Astrocyte (in vitro differentiated cells and primary cell): ENCODE measurements at regions not wholly inside any gene's neighbourhood (a gene's known extent, or its start where the extent isn't known, plus 50 kb on each side); places are given as distances from the start of the nearest gene placed in this dataset.
A peak's percentile ranks its signal among the peaks of the same experiment; 100 is the strongest.

Source experiments
- DNase-seq: peaks from one replicate; pipeline ENCODE4 v3.0.0-alpha.2; 2010; ENCODE audit warnings: low read depth
- FAIRE-seq: peaks from 2 replicates; lab custom pipeline; 2011; peaks lifted over from hg19 to GRCh38; lab: Jason Lieb, UNC
- H2AFZ ChIP-seq: 2 replicates; pipeline ENCODE4 v1.6.0; 2012; ENCODE audit warnings: low read depth, low read length, inconsistent platforms
- H3K27ac ChIP-seq: 2 replicates; pipeline ENCODE4 v1.5.1; 2011; ENCODE audit warnings: low read depth, low read length, inconsistent platforms
- H3K27me3 ChIP-seq: 2 replicates; pipeline ENCODE4 v1.6.0; 2011; ENCODE audit warnings: low read length, inconsistent platforms; ENCODE audit not compliant: insufficient read depth
- H3K36me3 ChIP-seq: 2 replicates; pipeline ENCODE4 v1.5.1; 2011; ENCODE audit warnings: low read length, inconsistent platforms; ENCODE audit not compliant: insufficient read depth
- H3K4me1 ChIP-seq: 2 replicates; pipeline ENCODE4 v1.5.1; 2011; ENCODE audit warnings: low read length, inconsistent platforms; ENCODE audit not compliant: insufficient read depth
- H3K4me2 ChIP-seq: 2 replicates; pipeline ENCODE4 v1.6.0; 2012; ENCODE audit warnings: low read length, inconsistent platforms
- H3K4me3 ChIP-seq: 2 replicates; pipeline ENCODE4 v1.5.1; 2011; ENCODE audit warnings: low read depth, mild to moderate bottlenecking, low read length, inconsistent platforms; ENCODE audit not compliant: insufficient read depth
- H3K79me2 ChIP-seq: 2 replicates; pipeline ENCODE4 v1.6.0; 2012; ENCODE audit warnings: mild to moderate bottlenecking, low read length, inconsistent platforms; ENCODE audit not compliant: insufficient read depth
- H3K9ac ChIP-seq: 2 replicates; pipeline ENCODE4 v1.6.0; 2012; ENCODE audit warnings: mild to moderate bottlenecking, low read length, inconsistent platforms
- H3K9me3 ChIP-seq: 2 replicates; pipeline ENCODE4 v1.5.1; 2012; ENCODE audit warnings: low read depth, mild to moderate bottlenecking, low read length, inconsistent platforms; ENCODE audit not compliant: insufficient read depth
- H4K20me1 ChIP-seq: 2 replicates; pipeline ENCODE4 v1.6.0; 2012; ENCODE audit warnings: low read length, inconsistent platforms; ENCODE audit not compliant: insufficient read depth
- H3K27ac Mint-ChIP-seq: one replicate; pipeline ENCODE4 v1.8.0; 2021; ENCODE audit warnings: mild to moderate bottlenecking, mixed read lengths; ENCODE audit not compliant: unreplicated experiment
- H3K27me3 Mint-ChIP-seq: one replicate; pipeline ENCODE4 v1.8.0; 2021; ENCODE audit warnings: low read depth, mixed read lengths; ENCODE audit not compliant: unreplicated experiment
- H3K36me3 Mint-ChIP-seq: one replicate; pipeline ENCODE4 v1.8.0; 2021; ENCODE audit warnings: low read depth, mixed read lengths; ENCODE audit not compliant: unreplicated experiment
- H3K4me1 Mint-ChIP-seq: one replicate; pipeline ENCODE4 v1.8.0; 2021; ENCODE audit warnings: low read depth, mixed read lengths; ENCODE audit not compliant: unreplicated experiment
- H3K4me3 Mint-ChIP-seq: one replicate; pipeline ENCODE4 v1.8.0; 2021; ENCODE audit warnings: mild to moderate bottlenecking, moderate library complexity, mixed read lengths; ENCODE audit not compliant: unreplicated experiment
- H3K9me3 Mint-ChIP-seq: one replicate; pipeline ENCODE4 v1.8.0; 2021; ENCODE audit warnings: mild to moderate bottlenecking, mixed read lengths; ENCODE audit not compliant: unreplicated experiment
- EZH2 ChIP-seq: IDR thresholded peaks from 2 replicates; pipeline ENCODE4 v1.6.1; 2012; ENCODE audit warnings: mild to moderate bottlenecking, low read length, inconsistent platforms; ENCODE audit not compliant: insufficient read depth
- TF ChIP-seq, protein P1 (sequence below): IDR thresholded peaks from 2 replicates; pipeline ENCODE4 v1.5.1; 2011; ENCODE audit warnings: low read depth, mild to moderate bottlenecking, inconsistent platforms, low read length, moderate library complexity; ENCODE audit not compliant: insufficient read depth

- FAIRE-seq = no peak
- peaks cover 9% of the 10 kb centered on the region for H3K9me3 Mint-ChIP-seq
- H3K36me3 ChIP-seq = no peaks in the 10 kb centered on the region
- H3K36me3 Mint-ChIP-seq = no peaks in the 10 kb centered on the region
- H3K79me2 ChIP-seq = no peaks in the 10 kb centered on the region
- peaks cover 58% of the 10 kb centered on the region for H3K27me3 Mint-ChIP-seq
- H3K27ac Mint-ChIP-seq = no peak overlapping the region
- H3K4me3 ChIP-seq = no peak overlapping the region
- no peak for TF ChIP-seq EZH2
- TF ChIP-seq, protein P1, sequence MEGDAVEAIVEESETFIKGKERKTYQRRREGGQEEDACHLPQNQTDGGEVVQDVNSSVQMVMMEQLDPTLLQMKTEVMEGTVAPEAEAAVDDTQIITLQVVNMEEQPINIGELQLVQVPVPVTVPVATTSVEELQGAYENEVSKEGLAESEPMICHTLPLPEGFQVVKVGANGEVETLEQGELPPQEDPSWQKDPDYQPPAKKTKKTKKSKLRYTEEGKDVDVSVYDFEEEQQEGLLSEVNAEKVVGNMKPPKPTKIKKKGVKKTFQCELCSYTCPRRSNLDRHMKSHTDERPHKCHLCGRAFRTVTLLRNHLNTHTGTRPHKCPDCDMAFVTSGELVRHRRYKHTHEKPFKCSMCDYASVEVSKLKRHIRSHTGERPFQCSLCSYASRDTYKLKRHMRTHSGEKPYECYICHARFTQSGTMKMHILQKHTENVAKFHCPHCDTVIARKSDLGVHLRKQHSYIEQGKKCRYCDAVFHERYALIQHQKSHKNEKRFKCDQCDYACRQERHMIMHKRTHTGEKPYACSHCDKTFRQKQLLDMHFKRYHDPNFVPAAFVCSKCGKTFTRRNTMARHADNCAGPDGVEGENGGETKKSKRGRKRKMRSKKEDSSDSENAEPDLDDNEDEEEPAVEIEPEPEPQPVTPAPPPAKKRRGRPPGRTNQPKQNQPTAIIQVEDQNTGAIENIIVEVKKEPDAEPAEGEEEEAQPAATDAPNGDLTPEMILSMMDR = no peak
- peaks cover 11% of the 10 kb centered on the region for H3K4me1 ChIP-seq
- no peak overlapping the region for H3K4me3 Mint-ChIP-seq
- H2AFZ ChIP-seq = no peak overlapping the region
- peaks cover 9% of the 10 kb centered on the region for H3K4me1 Mint-ChIP-seq
- no peak overlapping the region for H3K4me2 ChIP-seq
- H3K9me3 ChIP-seq = peaks cover 2% of the 10 kb centered on the region
- peaks cover 8% of the 10 kb centered on the region for H3K27me3 ChIP-seq
- DNase-seq = no peak
- H3K9ac ChIP-seq = no peak overlapping the region
- no peak overlapping the region for H3K27ac ChIP-seq
- H4K20me1 ChIP-seq = no peaks in the 10 kb centered on the region
Observed at GRCh38 chr10:78222096-78222790, 188.6 kb downstream of the RPS24 start.

GRCh38 chr10:78223088-78223487 is 189.4 kb downstream of the RPS24 start:
- H3K4me3 Mint-ChIP-seq = no peak overlapping the region
- DNase-seq (no peak), FAIRE-seq (no peak)
- H3K27me3 Mint-ChIP-seq = peaks cover 57% of the 10 kb centered on the region
- no peak overlapping the region for H2AFZ ChIP-seq
- no peaks in the 10 kb centered on the region for H3K79me2 ChIP-seq
- H3K9ac ChIP-seq = no peak overlapping the region
- H4K20me1 ChIP-seq = no peaks in the 10 kb centered on the region
- no peaks in the 10 kb centered on the region for H3K36me3 Mint-ChIP-seq
- peaks cover 9% of the 10 kb centered on the region for H3K9me3 Mint-ChIP-seq
- TF ChIP-seq, protein P1 = no peak
- no peak for TF ChIP-seq EZH2
- H3K36me3 ChIP-seq = no peaks in the 10 kb centered on the region
- H3K4me1 Mint-ChIP-seq = peaks cover 9% of the 10 kb centered on the region
- H3K4me2 ChIP-seq = no peak overlapping the region
- H3K27ac ChIP-seq = no peak overlapping the region
- H3K9me3 ChIP-seq = peaks cover 2% of the 10 kb centered on the region
- H3K27me3 ChIP-seq = peaks cover 6% of the 10 kb centered on the region
- no peak overlapping the region for H3K4me3 ChIP-seq
- no peak overlapping the region for H3K27ac Mint-ChIP-seq
- peaks cover 11% of the 10 kb centered on the region for H3K4me1 ChIP-seq

- H3K4me3 Mint-ChIP-seq = no peak overlapping the region
- peaks cover 55% of the 10 kb centered on the region for H3K27me3 Mint-ChIP-seq
- no peak overlapping the region for H3K27ac ChIP-seq
- H3K9me3 ChIP-seq = no peaks in the 10 kb centered on the region
- H3K36me3 ChIP-seq = no peaks in the 10 kb centered on the region
- no peaks in the 10 kb centered on the region for H3K79me2 ChIP-seq
- H3K4me1 ChIP-seq = peaks cover 11% of the 10 kb centered on the region
- DNase-seq (peak; percentile 80), FAIRE-seq (no peak)
- peaks cover 9% of the 10 kb centered on the region for H3K9me3 Mint-ChIP-seq
- H4K20me1 ChIP-seq = no peaks in the 10 kb centered on the region
- no peak overlapping the region for H3K4me3 ChIP-seq
- no peak overlapping the region for H3K27ac Mint-ChIP-seq
- H3K9ac ChIP-seq = no peak overlapping the region
- H2AFZ ChIP-seq = peak overlapping the region; percentile 3
- peaks cover 9% of the 10 kb centered on the region for H3K4me1 Mint-ChIP-seq
- H3K27me3 ChIP-seq = no peaks in the 10 kb centered on the region
- TF ChIP-seq, protein P1 = no peak
- no peak for TF ChIP-seq EZH2
- H3K4me2 ChIP-seq = peak overlapping the region; percentile 50
- no peaks in the 10 kb centered on the region for H3K36me3 Mint-ChIP-seq
Observed at GRCh38 chr10:78224602-78225001, 190.9 kb downstream of the RPS24 start.
